ENCODE measurements at regions not wholly inside any gene's neighbourhood (a gene's known extent, or its start where the extent isn't known, plus 50 kb on each side); places are given as distances from the start of the nearest gene placed in this dataset.
"Not testable (repeated sequence)": the region's sequence is repeated elsewhere in the genome, so short reads cannot be mapped to it uniquely, and the experiment has no call there.

GRCh38 chr9:85487872-85488271 lies 253.9 kb downstream of the AGTPBP1 start:
- no peak for DNase-seq

- DNase-seq: no peak
Measured at GRCh38 chr9:85484235-85484634, 257.5 kb downstream of the AGTPBP1 start.

GRCh38 chr9:85483208-85483607 lies 258.5 kb downstream of the AGTPBP1 start:
- no peak for DNase-seq

- no peak for DNase-seq
Measured at GRCh38 chr9:85479305-85479704, 262.4 kb downstream of the AGTPBP1 start.

- no peak for DNase-seq
Measured at GRCh38 chr9:85478847-85479246, 262.9 kb downstream of the AGTPBP1 start.

GRCh38 chr9:85474896-85475295 lies 266.9 kb downstream of the AGTPBP1 start:
- DNase-seq: not testable (repeated sequence)

- DNase-seq: no peak
Measured at GRCh38 chr9:85471791-85472190, 270.0 kb downstream of the AGTPBP1 start.

GRCh38 chr9:85469041-85469440 lies 272.7 kb downstream of the AGTPBP1 start:
- DNase-seq: no peak

GRCh38 chr9:85466834-85467233 lies 274.9 kb downstream of the AGTPBP1 start:
- DNase-seq: no peak

- DNase-seq: not testable (repeated sequence)
Measured at GRCh38 chr9:85458114-85458864, 283.5 kb downstream of the AGTPBP1 start.

GRCh38 chr9:85453850-85454249 lies 287.9 kb downstream of the AGTPBP1 start:
- no peak for DNase-seq

GRCh38 chr9:85452841-85453240 lies 288.9 kb downstream of the AGTPBP1 start:
- DNase-seq: no peak

- no peak for DNase-seq
Measured at GRCh38 chr9:85451680-85452079, 290.1 kb downstream of the AGTPBP1 start.

GRCh38 chr9:85445887-85446286 lies 295.9 kb downstream of the AGTPBP1 start:
- no peak for DNase-seq

- DNase-seq: no peak
Measured at GRCh38 chr9:85444243-85444642, 297.5 kb downstream of the AGTPBP1 start.

- DNase-seq: no peak
Measured at GRCh38 chr9:85443190-85443598, 298.6 kb downstream of the AGTPBP1 start.

GRCh38 chr9:85439791-85440190 lies 302.0 kb downstream of the AGTPBP1 start:
- DNase-seq: no peak

GRCh38 chr9:85433956-85434355 lies 307.8 kb downstream of the AGTPBP1 start:
- DNase-seq: not testable (repeated sequence)

- not testable (repeated sequence) for DNase-seq
Measured at GRCh38 chr9:85433551-85433950, 308.2 kb downstream of the AGTPBP1 start.

- DNase-seq: no peak
Measured at GRCh38 chr9:85433046-85433445, 308.7 kb downstream of the AGTPBP1 start.

- DNase-seq: no peak
Measured at GRCh38 chr9:85432599-85432998, 309.2 kb downstream of the AGTPBP1 start.

- no peak for DNase-seq
Measured at GRCh38 chr9:85431339-85432102, 310.2 kb downstream of the AGTPBP1 start.

GRCh38 chr9:85430659-85431338 lies 311.0 kb downstream of the AGTPBP1 start:
- DNase-seq: no peak

- no peak for DNase-seq
Measured at GRCh38 chr9:85428230-85428629, 313.5 kb downstream of the AGTPBP1 start.
